ENCODE measurements at regions not wholly inside any gene's neighbourhood (a gene's known extent, or its start where the extent isn't known, plus 50 kb on each side); places are given as distances from the start of the nearest gene placed in this dataset.

DNA sequence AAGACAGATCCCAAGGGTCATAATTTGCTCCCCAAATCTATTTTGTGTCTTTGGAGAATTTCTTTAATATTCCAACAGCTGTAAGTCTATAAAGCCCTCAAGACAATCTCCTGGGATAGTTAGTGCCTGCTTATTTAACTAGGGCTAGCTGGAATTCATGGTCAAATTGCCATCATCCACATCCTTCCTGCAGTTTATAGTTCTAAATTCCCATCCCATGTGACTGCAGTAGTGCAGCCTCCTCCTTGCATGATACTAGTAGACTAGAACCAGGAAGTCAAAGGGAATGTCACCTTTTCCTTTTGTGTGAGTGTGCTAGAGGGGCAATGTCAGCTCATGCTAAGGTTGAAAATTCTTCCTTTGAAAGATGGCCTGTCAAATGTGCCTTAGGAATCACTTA, 214.8 kb upstream of the PIK3R1 start:
- TF ChIP-seq, protein P1, sequence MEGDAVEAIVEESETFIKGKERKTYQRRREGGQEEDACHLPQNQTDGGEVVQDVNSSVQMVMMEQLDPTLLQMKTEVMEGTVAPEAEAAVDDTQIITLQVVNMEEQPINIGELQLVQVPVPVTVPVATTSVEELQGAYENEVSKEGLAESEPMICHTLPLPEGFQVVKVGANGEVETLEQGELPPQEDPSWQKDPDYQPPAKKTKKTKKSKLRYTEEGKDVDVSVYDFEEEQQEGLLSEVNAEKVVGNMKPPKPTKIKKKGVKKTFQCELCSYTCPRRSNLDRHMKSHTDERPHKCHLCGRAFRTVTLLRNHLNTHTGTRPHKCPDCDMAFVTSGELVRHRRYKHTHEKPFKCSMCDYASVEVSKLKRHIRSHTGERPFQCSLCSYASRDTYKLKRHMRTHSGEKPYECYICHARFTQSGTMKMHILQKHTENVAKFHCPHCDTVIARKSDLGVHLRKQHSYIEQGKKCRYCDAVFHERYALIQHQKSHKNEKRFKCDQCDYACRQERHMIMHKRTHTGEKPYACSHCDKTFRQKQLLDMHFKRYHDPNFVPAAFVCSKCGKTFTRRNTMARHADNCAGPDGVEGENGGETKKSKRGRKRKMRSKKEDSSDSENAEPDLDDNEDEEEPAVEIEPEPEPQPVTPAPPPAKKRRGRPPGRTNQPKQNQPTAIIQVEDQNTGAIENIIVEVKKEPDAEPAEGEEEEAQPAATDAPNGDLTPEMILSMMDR (IDR thresholded peaks at IDR 0.05), result no peak
- TF ChIP-seq EZH2phosphoT487 (IDR thresholded peaks at IDR 0.05), result no peak

All from neural progenitor cell (in vitro differentiated cells).